Liver (tissue), 8 donors: ENCODE measurements at regions not wholly inside any gene's neighbourhood (a gene's known extent, or its start where the extent isn't known, plus 50 kb on each side); places are given as distances from the start of the nearest gene placed in this dataset.
A peak's percentile ranks its signal among the peaks of the same experiment; 100 is the strongest.

Source experiments
- DNase-seq: peaks from one replicate; pipeline ENCODE4 v3.0.0-alpha.2; 2017; ENCODE audit warnings: low spot score
- H3K27ac ChIP-seq, 2 donors: one replicate each; pipeline ENCODE4 v1.7.0; 2013; ENCODE audit warnings: inconsistent platforms in 2 of 2, low read length in 2 of 2, control low read depth in 1 of 2, low read depth in 1 of 2, mild to moderate bottlenecking in 1 of 2
- H3K27me3 ChIP-seq, 4 donors: one replicate each; pipeline versions ENCODE4 v1.6.1 to v1.7.0; 2013; ENCODE audit warnings: low read length in 3 of 4, inconsistent platforms in 1 of 4, mild to moderate bottlenecking in 1 of 4, moderate library complexity in 1 of 4; ENCODE audit not compliant: control insufficient read depth in 4 of 4, insufficient read depth in 4 of 4
- H3K36me3 ChIP-seq, 4 donors: one replicate each; pipeline versions ENCODE4 v1.6.1 to v1.7.0; 2013; ENCODE audit warnings: low read length in 3 of 4, mild to moderate bottlenecking in 3 of 4, low read depth in 1 of 4, moderate library complexity in 1 of 4; ENCODE audit not compliant: control insufficient read depth in 4 of 4, insufficient read depth in 3 of 4
- H3K4me1 ChIP-seq, 4 donors: one replicate each; pipeline versions ENCODE4 v1.6.1 to v1.7.0; 2013; ENCODE audit warnings: low read length in 3 of 4, mild to moderate bottlenecking in 3 of 4, moderate library complexity in 1 of 4; ENCODE audit not compliant: control insufficient read depth in 4 of 4, insufficient read depth in 4 of 4
- H3K4me3 ChIP-seq, 3 donors: one replicate each; pipeline versions ENCODE4 v1.6.1 to v1.7.0; 2013; ENCODE audit warnings: low read length in 3 of 3, control low read depth in 1 of 3, low read depth in 1 of 3, mild to moderate bottlenecking in 1 of 3
- H3K9ac ChIP-seq, 2 donors: one replicate each; pipeline ENCODE4 v1.7.0; 2013; ENCODE audit warnings: low read length in 2 of 2, mild to moderate bottlenecking in 2 of 2, moderate library complexity in 2 of 2, control low read depth in 1 of 2, low read depth in 1 of 2
- H3K9me3 ChIP-seq, 4 donors: one replicate each; pipeline versions ENCODE4 v1.6.1 to v1.7.0; 2013; ENCODE audit warnings: low read length in 3 of 4; ENCODE audit not compliant: control insufficient read depth in 4 of 4
- FOXA2 ChIP-seq: IDR thresholded peaks from 2 replicates; pipeline ENCODE4 v1.6.1; 2016; ENCODE audit warnings: antibody characterized with exemption
- HNF4A ChIP-seq, 2 donors: conservative IDR thresholded peaks; 2 replicates each; pipeline ENCODE4 v1.6.1; 2016; ENCODE audit warnings: antibody characterized with exemption in 2 of 2, mild to moderate bottlenecking in 2 of 2
- HNF4G ChIP-seq: IDR thresholded peaks from 2 replicates; pipeline ENCODE4 v1.6.1; 2016; ENCODE audit warnings: antibody characterized with exemption
- MAX ChIP-seq: IDR thresholded peaks from 2 replicates; pipeline ENCODE4 v1.6.1; 2016; ENCODE audit warnings: antibody characterized with exemption
- RAD21 ChIP-seq, 2 donors: IDR thresholded peaks; 2 replicates each; pipeline ENCODE4 v1.6.1; 2016; ENCODE audit warnings: antibody characterized with exemption in 2 of 2, mild to moderate bottlenecking in 2 of 2
- RXRA ChIP-seq, 2 donors: IDR thresholded peaks; 2 replicates each; pipeline ENCODE4 v1.6.1; 2017 to 2018; ENCODE audit warnings: antibody characterized with exemption in 2 of 2, mild to moderate bottlenecking in 1 of 2
- SP1 ChIP-seq: IDR thresholded peaks from 2 replicates; pipeline ENCODE4 v1.6.1; 2018; ENCODE audit warnings: antibody characterized with exemption, mild to moderate bottlenecking
- TAF1 ChIP-seq: conservative IDR thresholded peaks from 2 replicates; pipeline ENCODE4 v1.6.1; 2016; ENCODE audit warnings: antibody characterized with exemption, mild to moderate bottlenecking
- YY1 ChIP-seq: IDR thresholded peaks from 2 replicates; pipeline ENCODE4 v1.6.1; 2016; ENCODE audit warnings: antibody characterized with exemption, mild to moderate bottlenecking
- ZBTB33 ChIP-seq: IDR thresholded peaks from 2 replicates; pipeline ENCODE4 v1.6.1; 2016; ENCODE audit warnings: antibody characterized with exemption
- WGBS: extraction: QIAGEN DNeasy Blood & Tissue Kit; methylation state at CpG from one replicate; pipeline ENCODE4 v1.1.7; 2013; 5-methylcytosine and 5-hydroxymethylcytosine counted together
- TF ChIP-seq, protein P1 (sequence below): fragments of 150-350 bp; IDR thresholded peaks from 2 replicates; pipeline ENCODE4 v1.5.1; 2017; ENCODE audit warnings: improper control_type of control experiment, low read depth, low read length; ENCODE audit not compliant: missing input control
- TF ChIP-seq, protein P2 (sequence below): IDR thresholded peaks from 2 replicates; pipeline ENCODE4 v1.6.1; 2016; ENCODE audit warnings: antibody characterized with exemption, mild to moderate bottlenecking
- donor health status: healthy.
- donor health status: healthy.
- donor health status: healthy.
- donor health status: healthy.
- donor health status: healthy.

DNA sequence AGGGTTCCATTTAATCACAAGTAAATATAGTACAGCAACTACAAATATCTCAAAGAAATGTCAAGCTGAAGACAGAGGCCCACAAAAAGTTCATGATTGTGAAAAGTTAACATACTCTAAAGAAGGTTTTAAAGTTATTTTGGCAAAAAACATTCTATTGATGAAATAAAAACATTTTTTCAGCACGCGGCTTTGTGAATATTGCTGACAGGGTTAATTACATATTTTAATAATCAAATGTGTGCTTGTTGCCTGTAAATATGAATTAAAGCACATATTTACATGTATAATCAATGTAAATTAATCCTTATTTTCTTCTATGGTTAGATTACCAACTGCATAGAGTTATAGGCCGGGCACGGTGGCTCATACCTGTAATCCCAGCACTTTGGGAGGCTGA is 328.1 kb downstream of the MZT1 start:
- H3K4me1 ChIP-seq: no peaks in the 10 kb centered on the region
- TF ChIP-seq MAX (no peak), HNF4G (no peak), FOXA2 (no peak), HNF4A (conservative IDR thresholded peaks at IDR 0.05) (no peak), ZBTB33 (no peak)
- TF ChIP-seq, protein P1, sequence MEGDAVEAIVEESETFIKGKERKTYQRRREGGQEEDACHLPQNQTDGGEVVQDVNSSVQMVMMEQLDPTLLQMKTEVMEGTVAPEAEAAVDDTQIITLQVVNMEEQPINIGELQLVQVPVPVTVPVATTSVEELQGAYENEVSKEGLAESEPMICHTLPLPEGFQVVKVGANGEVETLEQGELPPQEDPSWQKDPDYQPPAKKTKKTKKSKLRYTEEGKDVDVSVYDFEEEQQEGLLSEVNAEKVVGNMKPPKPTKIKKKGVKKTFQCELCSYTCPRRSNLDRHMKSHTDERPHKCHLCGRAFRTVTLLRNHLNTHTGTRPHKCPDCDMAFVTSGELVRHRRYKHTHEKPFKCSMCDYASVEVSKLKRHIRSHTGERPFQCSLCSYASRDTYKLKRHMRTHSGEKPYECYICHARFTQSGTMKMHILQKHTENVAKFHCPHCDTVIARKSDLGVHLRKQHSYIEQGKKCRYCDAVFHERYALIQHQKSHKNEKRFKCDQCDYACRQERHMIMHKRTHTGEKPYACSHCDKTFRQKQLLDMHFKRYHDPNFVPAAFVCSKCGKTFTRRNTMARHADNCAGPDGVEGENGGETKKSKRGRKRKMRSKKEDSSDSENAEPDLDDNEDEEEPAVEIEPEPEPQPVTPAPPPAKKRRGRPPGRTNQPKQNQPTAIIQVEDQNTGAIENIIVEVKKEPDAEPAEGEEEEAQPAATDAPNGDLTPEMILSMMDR: no peak
- TF ChIP-seq, protein P2, sequence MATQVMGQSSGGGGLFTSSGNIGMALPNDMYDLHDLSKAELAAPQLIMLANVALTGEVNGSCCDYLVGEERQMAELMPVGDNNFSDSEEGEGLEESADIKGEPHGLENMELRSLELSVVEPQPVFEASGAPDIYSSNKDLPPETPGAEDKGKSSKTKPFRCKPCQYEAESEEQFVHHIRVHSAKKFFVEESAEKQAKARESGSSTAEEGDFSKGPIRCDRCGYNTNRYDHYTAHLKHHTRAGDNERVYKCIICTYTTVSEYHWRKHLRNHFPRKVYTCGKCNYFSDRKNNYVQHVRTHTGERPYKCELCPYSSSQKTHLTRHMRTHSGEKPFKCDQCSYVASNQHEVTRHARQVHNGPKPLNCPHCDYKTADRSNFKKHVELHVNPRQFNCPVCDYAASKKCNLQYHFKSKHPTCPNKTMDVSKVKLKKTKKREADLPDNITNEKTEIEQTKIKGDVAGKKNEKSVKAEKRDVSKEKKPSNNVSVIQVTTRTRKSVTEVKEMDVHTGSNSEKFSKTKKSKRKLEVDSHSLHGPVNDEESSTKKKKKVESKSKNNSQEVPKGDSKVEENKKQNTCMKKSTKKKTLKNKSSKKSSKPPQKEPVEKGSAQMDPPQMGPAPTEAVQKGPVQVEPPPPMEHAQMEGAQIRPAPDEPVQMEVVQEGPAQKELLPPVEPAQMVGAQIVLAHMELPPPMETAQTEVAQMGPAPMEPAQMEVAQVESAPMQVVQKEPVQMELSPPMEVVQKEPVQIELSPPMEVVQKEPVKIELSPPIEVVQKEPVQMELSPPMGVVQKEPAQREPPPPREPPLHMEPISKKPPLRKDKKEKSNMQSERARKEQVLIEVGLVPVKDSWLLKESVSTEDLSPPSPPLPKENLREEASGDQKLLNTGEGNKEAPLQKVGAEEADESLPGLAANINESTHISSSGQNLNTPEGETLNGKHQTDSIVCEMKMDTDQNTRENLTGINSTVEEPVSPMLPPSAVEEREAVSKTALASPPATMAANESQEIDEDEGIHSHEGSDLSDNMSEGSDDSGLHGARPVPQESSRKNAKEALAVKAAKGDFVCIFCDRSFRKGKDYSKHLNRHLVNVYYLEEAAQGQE: no peak
- H3K4me3 ChIP-seq: no peak overlapping the region
- H3K36me3 ChIP-seq: no peaks in the 10 kb centered on the region
- peaks cover 0 to 3% (median 0%) of the 10 kb centered on the region in 4 donors for H3K27me3 ChIP-seq
- WGBS: 95% methylated on average over 4 of the region's 4 CpGs
- no peaks in the 10 kb centered on the region for H3K9me3 ChIP-seq
- no peak for DNase-seq
- no peak overlapping the region for H3K9ac ChIP-seq
- no peak overlapping the region for H3K27ac ChIP-seq

DNA sequence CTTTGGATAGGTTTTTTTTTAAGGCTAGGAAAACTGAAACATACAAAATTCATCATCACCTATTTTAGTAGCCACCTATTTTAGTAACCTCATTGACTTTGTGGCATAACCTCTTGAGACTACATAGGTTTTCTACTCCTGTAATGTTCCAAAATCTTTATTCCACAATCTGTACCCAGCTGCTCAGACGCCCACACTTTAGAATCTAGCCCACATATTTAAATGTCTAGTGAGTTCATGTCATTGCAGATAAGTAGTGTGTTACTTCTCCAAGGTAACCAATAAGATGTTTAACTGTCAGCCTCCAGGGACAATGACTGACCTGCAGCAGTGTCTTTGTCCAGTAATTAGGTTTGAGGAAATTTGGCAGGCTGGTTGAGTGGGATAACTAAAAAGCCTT is 330.2 kb downstream of the MZT1 start:
- no peak overlapping the region for H3K9ac ChIP-seq
- H3K4me3 ChIP-seq: no peak overlapping the region
- H3K9me3 ChIP-seq: no peaks in the 10 kb centered on the region
- no peak overlapping the region for H3K27ac ChIP-seq
- peaks cover 0 to under 1% (median 0%) of the 10 kb centered on the region in 4 donors for H3K27me3 ChIP-seq
- TF ChIP-seq MAX (no peak), SP1 (no peak)
- H3K36me3 ChIP-seq: no peaks in the 10 kb centered on the region
- no peak for DNase-seq
- WGBS: 87% methylated on average over 1 of the region's 1 CpG
- no peaks in the 10 kb centered on the region for H3K4me1 ChIP-seq

GRCh38 chr13:72390909-72391308 is 336.5 kb downstream of the MZT1 start:
- Histone ChIP-seq H3K27ac (no peak overlapping the region), H3K9me3 (no peaks in the 10 kb centered on the region), H3K36me3 (no peaks in the 10 kb centered on the region), H3K4me1 (peaks cover 0 to 6% (median 4%) of the 10 kb centered on the region in 4 donors), H3K4me3 (no peak overlapping the region), H3K27me3 (no peaks in the 10 kb centered on the region), H3K9ac (no peak overlapping the region)
- no peak for DNase-seq
- WGBS: 68% methylated on average over 4 of the region's 4 CpGs
- TF ChIP-seq YY1 (no peak), RXRA (IDR thresholded peaks at IDR 0.05) (peak in 1 of 2 donors; percentile 20), RAD21 (IDR thresholded peaks at IDR 0.05) (no peak), ZBTB33 (peak; percentile 12), TAF1 (no peak)
- TF ChIP-seq, protein P1: no peak
